ENCODE measurements at regions not wholly inside any gene's neighbourhood (a gene's known extent, or its start where the extent isn't known, plus 50 kb on each side); places are given as distances from the start of the nearest gene placed in this dataset.

DNA sequence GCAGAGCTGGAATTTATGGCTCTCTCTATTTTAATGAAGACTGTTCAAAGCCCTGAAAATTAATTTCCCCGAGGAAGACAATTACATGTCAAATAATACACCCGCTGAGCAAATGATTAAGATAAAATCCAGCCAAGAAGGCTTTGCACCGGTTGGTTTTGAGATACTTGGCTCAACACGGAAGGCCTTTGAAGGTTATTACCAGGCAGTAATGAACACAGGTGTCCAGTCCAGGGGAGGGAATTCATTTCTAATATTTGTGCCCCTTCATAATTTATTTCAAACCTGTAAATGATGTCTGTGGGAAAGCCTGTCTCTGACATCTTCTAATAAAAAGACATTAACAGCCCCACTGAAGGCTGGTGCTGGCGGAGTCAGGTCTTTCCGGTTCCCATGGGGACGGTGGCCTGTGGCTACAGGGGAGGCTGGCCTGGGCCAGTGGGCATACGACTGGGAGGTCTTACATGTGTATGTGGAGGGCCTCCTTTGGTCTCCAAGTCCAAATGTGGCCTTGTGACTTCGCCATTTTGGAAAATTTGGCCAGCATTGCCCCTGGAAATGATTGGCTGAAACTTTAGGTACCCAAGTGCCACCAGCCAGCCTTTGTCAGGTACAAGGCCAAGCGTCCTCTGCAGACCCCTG lies 49.9 kb upstream of the IQSEC1 start:
- intact Hi-C loops (cut with DNase I; ENCODE audit: low total_unique reads) = no loop called here
- H3K9me3 ChIP-seq = no peaks in the 10 kb centered on the region
- 83 to 92% (median 84%) methylated on average over 10 of the region's 10 CpGs for WGBS, 5 donors
- no peaks in the 10 kb centered on the region for H3K27me3 ChIP-seq (replicated peaks in 1 of 7)
- H3K27ac ChIP-seq = no peak overlapping the region
- no peak overlapping the region for H3K4me3 ChIP-seq
- TF ChIP-seq POLR2A (IDR thresholded peaks at IDR 0.05) = no peak
- TF ChIP-seq, protein P1, sequence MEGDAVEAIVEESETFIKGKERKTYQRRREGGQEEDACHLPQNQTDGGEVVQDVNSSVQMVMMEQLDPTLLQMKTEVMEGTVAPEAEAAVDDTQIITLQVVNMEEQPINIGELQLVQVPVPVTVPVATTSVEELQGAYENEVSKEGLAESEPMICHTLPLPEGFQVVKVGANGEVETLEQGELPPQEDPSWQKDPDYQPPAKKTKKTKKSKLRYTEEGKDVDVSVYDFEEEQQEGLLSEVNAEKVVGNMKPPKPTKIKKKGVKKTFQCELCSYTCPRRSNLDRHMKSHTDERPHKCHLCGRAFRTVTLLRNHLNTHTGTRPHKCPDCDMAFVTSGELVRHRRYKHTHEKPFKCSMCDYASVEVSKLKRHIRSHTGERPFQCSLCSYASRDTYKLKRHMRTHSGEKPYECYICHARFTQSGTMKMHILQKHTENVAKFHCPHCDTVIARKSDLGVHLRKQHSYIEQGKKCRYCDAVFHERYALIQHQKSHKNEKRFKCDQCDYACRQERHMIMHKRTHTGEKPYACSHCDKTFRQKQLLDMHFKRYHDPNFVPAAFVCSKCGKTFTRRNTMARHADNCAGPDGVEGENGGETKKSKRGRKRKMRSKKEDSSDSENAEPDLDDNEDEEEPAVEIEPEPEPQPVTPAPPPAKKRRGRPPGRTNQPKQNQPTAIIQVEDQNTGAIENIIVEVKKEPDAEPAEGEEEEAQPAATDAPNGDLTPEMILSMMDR (IDR thresholded peaks at IDR 0.05 in 8 of 11, conservative IDR thresholded peaks at IDR 0.05 in 3 of 11) = no peak
- no peak for TF ChIP-seq POLR2AphosphoS5 (IDR thresholded peaks at IDR 0.05)
- no peaks in the 10 kb centered on the region for H3K4me1 ChIP-seq
- H3K36me3 ChIP-seq = no peaks in the 10 kb centered on the region
- peak; percentile 55 for DNase-seq

Data from spleen (tissue), 11 donors.